Epithelial cell of proximal tubule (primary cell): ENCODE measurements at regions not wholly inside any gene's neighbourhood (a gene's known extent, or its start where the extent isn't known, plus 50 kb on each side); places are given as distances from the start of the nearest gene placed in this dataset.
A peak's percentile ranks its signal among the peaks of the same experiment; 100 is the strongest.

Experiments used
- DNase-seq: peaks from one replicate; pipeline ENCODE4 v3.0.0-alpha.2; 2011; ENCODE audit warnings: low read depth
- H3K4me3 ChIP-seq: 2 replicates; pipeline ENCODE4 v1.5.1; 2011; ENCODE audit warnings: low read depth, mild to moderate bottlenecking, low read length
- CTCF ChIP-seq: conservative IDR thresholded peaks from 2 replicates; pipeline ENCODE4 v1.5.1; 2012; ENCODE audit warnings: low read depth, mild to moderate bottlenecking, low read length

- no peak for TF ChIP-seq CTCF
- peak; percentile 26 for DNase-seq
- no peak overlapping the region for H3K4me3 ChIP-seq
Measured at GRCh38 chr9:107809871-107810460, 320.4 kb upstream of the KLF4 start.

DNA sequence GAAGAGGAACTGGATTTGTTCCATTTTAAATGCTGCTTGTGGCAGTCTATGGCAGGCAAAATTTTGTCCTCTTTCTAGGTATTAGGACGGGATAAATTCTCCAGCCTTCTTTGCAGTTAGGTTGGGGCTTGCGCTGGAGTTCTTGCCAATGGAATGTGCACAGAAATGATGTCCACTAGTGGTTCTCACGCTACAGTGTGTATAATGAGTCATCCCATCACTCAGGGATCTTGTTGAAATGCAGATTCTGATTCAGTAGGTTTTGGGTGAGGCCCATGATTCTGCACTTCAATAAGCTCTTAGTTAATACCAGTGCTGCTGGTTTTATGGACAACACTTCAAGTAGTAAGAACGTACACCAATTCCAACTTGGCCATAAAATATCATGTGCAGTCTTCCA, 317.6 kb upstream of the KLF4 start:
- H3K4me3 ChIP-seq: no peak overlapping the region
- TF ChIP-seq CTCF: no peak
- DNase-seq: no peak

GRCh38 chr9:107805201-107805600, 315.6 kb upstream of the KLF4 start:
- no peak for DNase-seq
- no peak overlapping the region for H3K4me3 ChIP-seq
- TF ChIP-seq CTCF: no peak

DNA sequence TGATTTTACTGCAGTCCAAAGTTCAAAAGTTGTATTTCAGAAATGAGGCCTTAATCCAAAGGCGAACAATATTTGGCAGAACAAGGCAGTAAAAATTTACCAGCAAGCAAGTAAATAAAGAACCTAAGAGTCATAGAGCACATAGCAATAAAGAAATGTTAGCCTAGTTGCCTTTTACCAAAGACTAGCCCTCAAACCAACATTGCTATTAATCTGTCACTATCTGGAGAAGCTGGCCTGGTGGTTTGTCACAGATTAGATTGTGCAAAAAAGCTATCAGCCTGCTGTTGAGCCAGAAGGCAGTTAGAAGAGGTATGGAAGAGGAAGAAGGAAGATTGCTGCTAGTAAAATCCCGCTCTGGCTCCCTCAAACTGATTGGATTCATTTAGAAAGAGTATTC, 304.7 kb upstream of the KLF4 start:
- DNase-seq: no peak
- no peak overlapping the region for H3K4me3 ChIP-seq
- TF ChIP-seq CTCF: no peak

GRCh38 chr9:107793541-107793940, 304.0 kb upstream of the KLF4 start:
- H3K4me3 ChIP-seq: no peak overlapping the region
- no peak for DNase-seq
- TF ChIP-seq CTCF: no peak

- no peak for TF ChIP-seq CTCF
- DNase-seq: no peak
- no peak overlapping the region for H3K4me3 ChIP-seq
Measured at GRCh38 chr9:107792596-107792995, 303.0 kb upstream of the KLF4 start.

DNA sequence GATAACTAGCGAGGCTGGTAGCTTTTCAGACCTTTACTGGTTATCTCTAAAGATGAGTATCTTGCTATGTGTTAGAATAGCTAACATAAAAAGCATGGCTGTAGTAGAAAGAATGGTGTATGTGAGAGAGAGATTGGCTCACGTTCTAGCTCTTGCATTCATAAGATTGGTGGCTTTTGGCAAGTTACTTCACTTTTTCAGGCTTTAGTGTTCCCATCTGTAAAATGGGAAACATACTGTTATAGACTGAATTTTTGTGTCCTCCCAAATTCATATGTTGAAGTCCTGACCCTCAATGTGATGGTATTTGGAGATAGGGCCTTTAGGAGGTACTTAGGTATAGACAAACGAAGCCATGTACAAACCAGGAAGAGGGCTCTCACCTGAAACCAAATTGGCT, 302.4 kb upstream of the KLF4 start:
- DNase-seq: no peak
- no peak overlapping the region for H3K4me3 ChIP-seq
- TF ChIP-seq CTCF: no peak
